K562 (cell line): ENCODE measurements at regions not wholly inside any gene's neighbourhood (a gene's known extent, or its start where the extent isn't known, plus 50 kb on each side); places are given as distances from the start of the nearest gene placed in this dataset.

Source experiments
- ATAC-seq: fragments of 200-7000 bp; cut with Tn5 transposase; 3 replicates; pipeline ENCODE4 v1.9.1; 2020; ENCODE audit warnings: moderate library complexity
- BruUV-seq: library from RNA; stranded (reverse); fragments of 400-500 nt; replicated peaks from 2 replicates; lab custom pipeline; 2021; lab: Mats Ljungman, UMichigan
- CTCF ChIA-PET: fragments of 300-600 bp; formaldehyde crosslinking; extraction: SDS; loops from one replicate; lab custom pipeline; 2021; ENCODE audit warnings: low intra/inter-chr PET ratio; lab: Yijun Ruan, JAX
- POLR2A ChIA-PET: fragments of 300-600, 350-650 bp; sonication (Branson Sonifier 250); formaldehyde crosslinking; extraction: SDS; loops from one replicate; lab custom pipeline; 2021; ENCODE audit warnings: antibody characterized with exemption, inconsistent platforms; lab: Yijun Ruan, JAX
- DNase-seq, 4 experiments: peaks; one replicate each; pipeline versions ENCODE4 v3.0.0 to v3.0.0-alpha.2; 2011 to 2018; ENCODE audit warnings: low spot score in 3 of 4, mixed read lengths in 3 of 4; ENCODE audit errors: extremely low read depth in 1 of 4
- FAIRE-seq: peaks from 2 replicates; lab custom pipeline; 2011; peaks lifted over from hg19 to GRCh38; lab: Jason Lieb, UNC
- H2AFZ ChIP-seq: 2 replicates; pipeline ENCODE4 v1.6.0; 2011; ENCODE audit warnings: low read depth, low read length, control low read depth, inconsistent platforms
- H3K27ac ChIP-seq: fragments of 200-600 bp; 3 replicates; pipeline ENCODE4 v1.8.0; 2011; ENCODE audit warnings: low read depth, mild to moderate bottlenecking, control low read depth, inconsistent platforms, low read length, moderate library complexity, mixed read lengths; ENCODE audit errors: extremely low read depth
- H3K27me3 ChIP-seq, 2 experiments: fragments of 300-600 bp in 1 of 2; 2 replicates in 1 of 2; 3 replicates in 1 of 2; pipeline versions ENCODE4 v1.6.0 to v1.8.0; 2011; ENCODE audit warnings: inconsistent platforms in 2 of 2, low read length in 2 of 2, mild to moderate bottlenecking in 1 of 2, mixed read lengths in 1 of 2, moderate library complexity in 1 of 2; ENCODE audit not compliant: control insufficient read depth in 2 of 2, insufficient read depth in 2 of 2
- H3K36me3 ChIP-seq: fragments of 300-600 bp; 3 replicates; pipeline ENCODE4 v1.8.0; 2011; ENCODE audit warnings: mild to moderate bottlenecking, low read length, inconsistent platforms; ENCODE audit not compliant: control insufficient read depth, insufficient read depth
- H3K4me1 ChIP-seq, 2 experiments: fragments of 200-600 bp in 1 of 2; replicated peaks in 1 of 2; 2 replicates in 1 of 2; 3 replicates in 1 of 2; pipeline versions ENCODE4 v1.5.1 to v1.8.0; 2011; ENCODE audit warnings: inconsistent platforms in 2 of 2, low read length in 2 of 2, mild to moderate bottlenecking in 1 of 2, mixed read lengths in 1 of 2, moderate library complexity in 1 of 2; ENCODE audit not compliant: control insufficient read depth in 2 of 2, insufficient read depth in 2 of 2
- H3K4me2 ChIP-seq: 2 replicates; pipeline ENCODE4 v1.6.1; 2011; ENCODE audit warnings: low read length, control low read depth, inconsistent platforms, mixed read lengths; ENCODE audit not compliant: insufficient read depth
- H3K4me3 ChIP-seq: fragments of 200-600 bp; sonication (generic), shearing (Covaris generic); 2 replicates; pipeline ENCODE4 v1.5.1; 2016; ENCODE audit warnings: control low read depth, inconsistent platforms
- H3K79me2 ChIP-seq: fragments of 200-600 bp; 3 replicates; pipeline ENCODE4 v1.8.0; 2011; ENCODE audit warnings: low read length, inconsistent platforms; ENCODE audit not compliant: control insufficient read depth, insufficient read depth
- H3K9ac ChIP-seq, 2 experiments: 2 replicates each; pipeline versions ENCODE4 v1.6.0 to v1.6.1; 2011; ENCODE audit warnings: low read depth in 2 of 2, low read length in 2 of 2, control low read depth in 1 of 2, inconsistent platforms in 1 of 2, mild to moderate bottlenecking in 1 of 2, mixed read lengths in 1 of 2; ENCODE audit not compliant: insufficient read depth in 1 of 2
- H3K9me1 ChIP-seq: one replicate; pipeline ENCODE4 v1.6.0; 2011; ENCODE audit warnings: inconsistent platforms, mild to moderate bottlenecking, low read length, moderate library complexity; ENCODE audit not compliant: control insufficient read depth, insufficient read depth
- H3K9me3 ChIP-seq: replicated peaks from 2 replicates; pipeline ENCODE4 v1.5.1; 2011; ENCODE audit warnings: low read depth, low read length, inconsistent platforms; ENCODE audit not compliant: control insufficient read depth, insufficient read depth
- H4K20me1 ChIP-seq: replicated peaks from 2 replicates; pipeline ENCODE4 v1.6.1; 2011; ENCODE audit warnings: low read length, inconsistent platforms, mixed read lengths; ENCODE audit not compliant: control insufficient read depth, insufficient read depth
- ATF4 ChIP-seq: fragments of 450-650 bp; formaldehyde crosslinking; IDR thresholded peaks from 2 replicates; pipeline ENCODE4 v1.4.0; 2022; ENCODE audit warnings: mild to moderate bottlenecking, moderate library complexity
- CHCHD3 ChIP-seq: fragments of 250-450 bp; sonication (Bioruptor Pico); IDR thresholded peaks from 2 replicates; pipeline ENCODE4 v2.1.2; 2022; ENCODE audit warnings: mild to moderate bottlenecking
- CREB3 ChIP-seq: fragments of 450-650 bp; conservative IDR thresholded peaks from 2 replicates; pipeline ENCODE4 v1.6.1; 2016; ENCODE audit warnings: missing genetic modification characterization, low read depth, mild to moderate bottlenecking, missing compliant biosample characterization, moderate library complexity
- MECOM ChIP-seq: fragments of 250-450 bp; sonication (Bioruptor Pico); IDR thresholded peaks from 2 replicates; pipeline ENCODE4 v1.8.0; 2022; ENCODE audit warnings: inconsistent platforms
- NBN ChIP-seq: fragments of 450-650 bp; IDR thresholded peaks from 2 replicates; pipeline ENCODE4 v1.6.1; 2016; ENCODE audit warnings: low read depth, mild to moderate bottlenecking
- PHB ChIP-seq: fragments of 250-450 bp; sonication (Bioruptor Pico); IDR thresholded peaks from 2 replicates; pipeline ENCODE4 v1.5.0; 2021
- RBBP5 ChIP-seq: fragments of 200-600 bp; sonication (generic); IDR thresholded peaks from 2 replicates; pipeline ENCODE4 v1.6.1; 2012; ENCODE audit warnings: borderline replicate concordance, mild to moderate bottlenecking, low read length, control low read depth, inconsistent platforms; ENCODE audit not compliant: insufficient read depth, poor library complexity, severe bottlenecking
- SMARCC2 ChIP-seq: fragments of 450-650 bp; IDR thresholded peaks from 2 replicates; pipeline ENCODE4 v1.6.1; 2017; ENCODE audit warnings: antibody characterized with exemption, moderate library complexity, mild to moderate bottlenecking, low read depth
- SRSF9 ChIP-seq: fragments of 200-400 bp; formaldehyde crosslinking; IDR thresholded peaks from 2 replicates; pipeline ENCODE4 v1.6.1; 2017; ENCODE audit warnings: low read depth, low read length, borderline replicate concordance
- TEAD2 ChIP-seq: fragments of 450-650 bp; IDR thresholded peaks from 2 replicates; pipeline ENCODE4 v1.6.1; 2016; ENCODE audit warnings: missing genetic modification characterization, control low read depth, missing compliant biosample characterization
- U2AF2 ChIP-seq: fragments of 200-400 bp; formaldehyde crosslinking; optimal IDR thresholded peaks from 2 replicates; pipeline ENCODE3; 2017; ENCODE audit warnings: low read depth, mild to moderate bottlenecking, low read length
- ZNF695 ChIP-seq: fragments of 450-650 bp; formaldehyde crosslinking; IDR thresholded peaks from 2 replicates; pipeline ENCODE4 v1.4.0; 2020; ENCODE audit warnings: mild to moderate bottlenecking, moderate library complexity
- ZNF75A ChIP-seq: fragments of 450-650 bp; formaldehyde crosslinking; IDR thresholded peaks from 2 replicates; pipeline ENCODE4 v1.4.0; 2020; ENCODE audit warnings: mild to moderate bottlenecking
- WGBS: fragments of 100-300 bp; shearing (Covaris generic); methylation state at CpG from one replicate; pipeline ENCODE4 v1.1.6; 2016; ENCODE audit warnings: low coverage, mixed read lengths; ENCODE audit not compliant: insufficient coverage; ENCODE audit errors: missing lambda C conversion rate; 5-methylcytosine and 5-hydroxymethylcytosine counted together
- in situ Hi-C: fragments of 300-500 bp; cut with MboI; formaldehyde crosslinking; loops from 4 replicates; pipeline ENCODE4 v1.15.0; 2018; ENCODE audit warnings: inconsistent platforms, mixed read lengths
- intact Hi-C: fragments of 100-400 bp; cut with micrococcal nuclease; formaldehyde crosslinking; loops from 2 replicates; pipeline ENCODE4 v1.14.2; 2022
- TF ChIP-seq, protein P1 (sequence below): fragments of 450-650 bp; IDR thresholded peaks from 2 replicates; pipeline ENCODE4 v1.6.1; 2014; ENCODE audit warnings: low read depth, mild to moderate bottlenecking, moderate library complexity, borderline replicate concordance

DNA sequence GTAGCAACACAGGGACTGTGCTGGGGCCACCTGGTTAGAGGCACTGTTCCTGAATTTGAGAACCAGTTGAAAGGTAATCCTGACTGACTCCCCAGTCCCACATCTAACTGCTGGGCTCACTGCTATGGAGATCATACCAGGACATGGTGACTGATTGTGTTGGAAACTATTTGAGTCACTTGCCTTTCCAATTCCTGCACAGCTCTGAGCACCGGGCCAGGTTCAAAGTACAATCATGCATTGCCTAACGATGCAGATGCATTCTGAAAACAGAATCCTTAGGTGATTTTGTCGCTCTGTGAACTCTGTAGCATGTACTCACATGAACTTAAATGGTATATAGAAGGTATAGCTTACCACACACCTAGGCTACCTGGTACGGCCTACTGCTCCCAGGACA, 215.3 kb downstream of the BMP7 start:
- WGBS = 0% methylated on average over 4 of the region's 4 CpGs
- Histone ChIP-seq H4K20me1 (0 out of 2 replicates have a peak, but pooled peaks cover 4% of the 10 kb centered on the region), H3K4me1 (peaks cover 5% of the 10 kb centered on the region in 2 experiments; a peak in 4 of 5 replicates), H2AFZ (no peak overlapping the region), H3K9me1 (no peaks in the 10 kb centered on the region), H3K27ac (no peak overlapping the region), H3K36me3 (no peaks in the 10 kb centered on the region), H3K9me3 (no peaks in the 10 kb centered on the region), H3K79me2 (no peaks in the 10 kb centered on the region), H3K27me3 (peaks cover 8 to 45% of the 10 kb centered on the region in 2 experiments; a peak in 4 of 5 replicates), H3K9ac (no peak overlapping the region), H3K4me3 (no peak overlapping the region), H3K4me2 (no peak overlapping the region)
- DNase-seq (no peak), ATAC-seq (no peak), FAIRE-seq (no peak)
- no TSS peak for BruUV-seq
- ChIA-PET CTCF (no interaction called here), POLR2A (no interaction called here)
- intact Hi-C loops = no loop called here
- in situ Hi-C loops = no loop called here
- TF ChIP-seq CREB3 (tag) (no peak), TEAD2 (tag) (no peak), MECOM (no peak), SRSF9 (no peak), ATF4 (CRISPR knock-in tag) (no peak), SMARCC2 (no peak), NBN (no peak), U2AF2 (no peak), ZNF75A (CRISPR knock-in tag) (no peak), ZNF695 (CRISPR knock-in tag) (no peak), CHCHD3 (CRISPR knock-in tag) (no peak), PHB (CRISPR knock-in tag) (no peak), RBBP5 (no peak)
- TF ChIP-seq, protein P1, sequence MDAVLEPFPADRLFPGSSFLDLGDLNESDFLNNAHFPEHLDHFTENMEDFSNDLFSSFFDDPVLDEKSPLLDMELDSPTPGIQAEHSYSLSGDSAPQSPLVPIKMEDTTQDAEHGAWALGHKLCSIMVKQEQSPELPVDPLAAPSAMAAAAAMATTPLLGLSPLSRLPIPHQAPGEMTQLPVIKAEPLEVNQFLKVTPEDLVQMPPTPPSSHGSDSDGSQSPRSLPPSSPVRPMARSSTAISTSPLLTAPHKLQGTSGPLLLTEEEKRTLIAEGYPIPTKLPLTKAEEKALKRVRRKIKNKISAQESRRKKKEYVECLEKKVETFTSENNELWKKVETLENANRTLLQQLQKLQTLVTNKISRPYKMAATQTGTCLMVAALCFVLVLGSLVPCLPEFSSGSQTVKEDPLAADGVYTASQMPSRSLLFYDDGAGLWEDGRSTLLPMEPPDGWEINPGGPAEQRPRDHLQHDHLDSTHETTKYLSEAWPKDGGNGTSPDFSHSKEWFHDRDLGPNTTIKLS = no peak
